ENCODE measurements at regions not wholly inside any gene's neighbourhood (a gene's known extent, or its start where the extent isn't known, plus 50 kb on each side); places are given as distances from the start of the nearest gene placed in this dataset.

DNA sequence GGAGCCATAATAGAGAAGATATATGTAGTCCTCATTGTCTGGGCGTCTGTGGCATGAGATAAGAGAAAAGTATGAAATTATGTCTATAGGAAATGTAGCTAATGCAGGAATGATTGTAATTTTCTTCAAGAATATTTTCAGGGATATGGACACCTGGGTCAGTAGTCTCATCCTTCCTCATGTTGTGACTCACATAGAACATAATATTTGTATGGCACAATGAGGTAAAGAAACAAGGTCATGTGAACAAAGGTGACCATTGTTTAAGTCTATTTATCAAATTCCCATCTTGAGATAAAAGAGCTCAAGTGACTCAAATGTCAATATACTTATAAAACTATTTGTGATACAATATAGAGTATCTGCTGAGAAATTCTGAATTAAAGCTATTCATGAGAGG lies 345.5 kb upstream of the ROBO1 start:
- no peaks in the 10 kb centered on the region for H3K4me1 ChIP-seq
- WGBS, 2 donors, result 79 to 80% methylated on average over 1 of the region's 1 CpG
- TF ChIP-seq CTCF (IDR thresholded peaks at IDR 0.05) (no peak), EP300 (IDR thresholded peaks at IDR 0.05) (no peak), POLR2A (IDR thresholded peaks at IDR 0.05) (no peak)
- no peak for DNase-seq (ENCODE audit: low spot score in 2 of 2)
- no peaks in the 10 kb centered on the region for H3K27me3 ChIP-seq
- H3K9me3 ChIP-seq, result no peaks in the 10 kb centered on the region
- H3K27ac ChIP-seq, result no peak overlapping the region
- no peaks in the 10 kb centered on the region for H3K36me3 ChIP-seq
- no peak overlapping the region for H3K4me3 ChIP-seq

DNA sequence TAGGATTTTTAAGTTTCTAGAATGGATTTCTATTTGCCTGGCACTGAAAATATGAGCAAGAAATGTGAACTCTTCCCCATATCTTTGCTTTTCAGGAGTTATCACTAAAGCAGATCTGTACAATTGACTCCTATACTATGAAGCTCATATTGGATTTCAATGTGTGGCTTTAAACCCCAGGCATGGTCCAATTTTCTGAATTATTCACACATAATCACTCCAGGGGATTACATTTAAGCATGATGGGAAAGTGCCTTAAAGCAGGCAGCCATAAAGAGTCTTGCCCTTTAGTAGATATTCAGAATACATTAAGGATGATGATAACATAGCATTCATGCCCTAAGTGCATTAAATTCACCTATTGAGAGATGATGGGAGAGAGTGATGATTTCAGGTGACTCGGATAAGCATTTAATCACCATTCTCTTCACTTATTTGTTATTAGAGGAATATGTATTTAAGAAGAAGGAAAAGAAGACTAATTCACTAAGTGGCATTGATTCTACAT lies 331.8 kb upstream of the ROBO1 start:
- H3K4me3 ChIP-seq, result no peak overlapping the region
- H3K4me1 ChIP-seq, result no peaks in the 10 kb centered on the region
- no peaks in the 10 kb centered on the region for H3K36me3 ChIP-seq
- 89 to 91% methylated on average over 1 of the region's 1 CpG for WGBS, 2 donors
- no peak overlapping the region for H3K27ac ChIP-seq
- no peak for TF ChIP-seq CTCF (IDR thresholded peaks at IDR 0.05)
- TF ChIP-seq EP300 (IDR thresholded peaks at IDR 0.05), result no peak
- TF ChIP-seq POLR2A (IDR thresholded peaks at IDR 0.05), result no peak
- no peaks in the 10 kb centered on the region for H3K27me3 ChIP-seq
- no peaks in the 10 kb centered on the region for H3K9me3 ChIP-seq
- no peak for DNase-seq (ENCODE audit: low spot score in 2 of 2)

GRCh38 chr3:80097674-80098073 lies 329.9 kb upstream of the ROBO1 start:
- Histone ChIP-seq H3K36me3 (no peaks in the 10 kb centered on the region), H3K27me3 (no peaks in the 10 kb centered on the region), H3K9me3 (no peaks in the 10 kb centered on the region), H3K4me3 (no peak overlapping the region), H3K27ac (no peak overlapping the region), H3K4me1 (no peaks in the 10 kb centered on the region)
- WGBS, 2 donors, result 56 to 66% methylated on average over 2 of the region's 2 CpGs
- no peak for TF ChIP-seq EP300 (IDR thresholded peaks at IDR 0.05)
- no peak for TF ChIP-seq POLR2A (IDR thresholded peaks at IDR 0.05)
- TF ChIP-seq CTCF (IDR thresholded peaks at IDR 0.05), result no peak
- no peak for DNase-seq (ENCODE audit: low spot score in 2 of 2)

- Histone ChIP-seq H3K27ac (no peak overlapping the region), H3K9me3 (no peaks in the 10 kb centered on the region), H3K4me3 (no peak overlapping the region), H3K4me1 (no peaks in the 10 kb centered on the region), H3K36me3 (no peaks in the 10 kb centered on the region), H3K27me3 (no peaks in the 10 kb centered on the region)
- WGBS, 2 donors, result 85 to 87% methylated on average over 2 of the region's 2 CpGs
- no peak for DNase-seq (ENCODE audit: low spot score in 2 of 2)
- TF ChIP-seq EP300 (IDR thresholded peaks at IDR 0.05) (no peak), POLR2A (IDR thresholded peaks at IDR 0.05) (no peak), CTCF (IDR thresholded peaks at IDR 0.05) (no peak)
These were observed 329.1 kb upstream of the ROBO1 start for GRCh38 chr3:80096909-80097308.

DNA sequence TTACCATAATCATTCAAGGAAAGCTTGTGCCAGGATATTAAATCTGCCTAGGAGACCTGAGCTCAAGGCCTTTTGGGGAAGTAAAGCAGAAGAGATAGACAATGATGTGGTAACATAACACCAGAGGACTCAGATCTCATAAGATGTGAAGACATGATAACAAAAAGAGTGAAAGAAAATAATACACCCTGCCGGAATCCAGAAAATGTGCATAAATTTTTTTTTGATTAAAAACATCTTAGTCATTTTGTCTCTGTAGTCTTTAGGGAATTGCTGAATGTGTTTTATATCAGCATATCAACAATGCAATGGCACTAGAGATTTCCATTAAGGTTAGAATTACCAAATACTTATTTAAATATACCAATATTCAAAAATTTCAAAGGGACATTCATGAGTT lies 326.8 kb upstream of the ROBO1 start:
- Histone ChIP-seq H3K9me3 (no peaks in the 10 kb centered on the region), H3K27me3 (no peaks in the 10 kb centered on the region), H3K27ac (no peak overlapping the region), H3K4me1 (no peaks in the 10 kb centered on the region), H3K4me3 (no peak overlapping the region), H3K36me3 (no peaks in the 10 kb centered on the region)
- DNase-seq (ENCODE audit: low spot score in 2 of 2), result no peak
- 73 to 88% methylated on average over 1 of the region's 1 CpG for WGBS, 2 donors
- TF ChIP-seq CTCF (IDR thresholded peaks at IDR 0.05) (no peak), EP300 (IDR thresholded peaks at IDR 0.05) (no peak), POLR2A (IDR thresholded peaks at IDR 0.05) (no peak)

Measured in tibial nerve (tissue), 4 donors.